Osteoblast (primary cell): ENCODE measurements at regions not wholly inside any gene's neighbourhood (a gene's known extent, or its start where the extent isn't known, plus 50 kb on each side); places are given as distances from the start of the nearest gene placed in this dataset.

Experiments
- DNase-seq: peaks from one replicate; pipeline ENCODE4 v3.0.0; 2011; ENCODE audit warnings: low spot score, mixed read lengths; ENCODE audit not compliant: insufficient read length; ENCODE audit errors: missing footprints
- H2AFZ ChIP-seq: 2 replicates; pipeline ENCODE4 v1.6.0; 2011; ENCODE audit warnings: mild to moderate bottlenecking, low read length
- H3K27ac ChIP-seq: 2 replicates; pipeline ENCODE4 v1.5.1; 2011; ENCODE audit warnings: mild to moderate bottlenecking, low read depth, low read length, moderate library complexity
- H3K27me3 ChIP-seq: 2 replicates; pipeline ENCODE4 v1.6.0; 2012; ENCODE audit warnings: mild to moderate bottlenecking, control low read depth, inconsistent platforms, low read length, moderate library complexity; ENCODE audit not compliant: insufficient read depth
- H3K36me3 ChIP-seq: 2 replicates; pipeline ENCODE4 v1.5.1; 2011; ENCODE audit warnings: mild to moderate bottlenecking, low read length, control low read depth, moderate library complexity; ENCODE audit not compliant: insufficient read depth
- H3K4me1 ChIP-seq: 2 replicates; pipeline ENCODE4 v1.5.1; 2011; ENCODE audit warnings: mild to moderate bottlenecking, low read length, control low read depth, moderate library complexity; ENCODE audit not compliant: insufficient read depth
- H3K4me2 ChIP-seq: 2 replicates; pipeline ENCODE4 v1.6.0; 2011; ENCODE audit warnings: mild to moderate bottlenecking, low read length; ENCODE audit not compliant: insufficient read depth
- H3K4me3 ChIP-seq: fragments of 200-600 bp; sonication (generic); 3 replicates; pipeline ENCODE4 v1.5.1; 2012; ENCODE audit warnings: mild to moderate bottlenecking, low read length, inconsistent platforms; ENCODE audit not compliant: insufficient read depth
- H3K79me2 ChIP-seq: 2 replicates; pipeline ENCODE4 v1.6.0; 2012; ENCODE audit warnings: mild to moderate bottlenecking, low read length, control low read depth, inconsistent platforms; ENCODE audit not compliant: insufficient read depth
- H3K9me3 ChIP-seq: 2 replicates; pipeline ENCODE4 v1.5.1; 2011; ENCODE audit warnings: low read depth, low read length, control low read depth
- H4K20me1 ChIP-seq: 2 replicates; pipeline ENCODE4 v1.6.0; 2012; ENCODE audit warnings: mild to moderate bottlenecking, low read length, control low read depth; ENCODE audit not compliant: insufficient read depth
- TF ChIP-seq, protein P1 (sequence below): IDR thresholded peaks from 2 replicates; pipeline ENCODE4 v1.5.1; 2011; ENCODE audit warnings: mild to moderate bottlenecking, low read depth, low read length, moderate library complexity; ENCODE audit errors: extremely low read depth

DNA sequence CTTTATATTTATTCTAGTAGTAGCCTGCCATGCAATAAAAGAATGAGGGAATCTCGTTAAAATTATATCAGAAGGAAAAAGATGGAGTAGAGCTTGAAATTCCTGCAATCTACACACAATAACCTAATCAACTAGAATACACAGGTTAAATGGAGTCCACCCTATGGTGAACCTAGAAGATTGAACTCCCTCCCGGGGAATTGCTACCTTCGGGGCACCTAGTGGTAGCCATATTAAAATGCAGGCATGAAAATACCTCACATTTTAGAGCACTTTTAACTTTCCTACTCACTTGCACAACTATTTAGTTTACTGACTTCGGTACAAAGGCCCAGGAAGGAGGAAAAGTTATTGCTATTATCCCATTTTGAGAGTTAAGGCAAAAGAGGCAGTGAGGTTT lies 174.5 kb downstream of the SS18 start:
- Histone ChIP-seq H4K20me1 (no peaks in the 10 kb centered on the region), H3K79me2 (no peaks in the 10 kb centered on the region), H3K36me3 (no peaks in the 10 kb centered on the region), H3K9me3 (no peaks in the 10 kb centered on the region), H3K4me3 (no peak overlapping the region), H3K27ac (no peak overlapping the region), H2AFZ (no peak overlapping the region), H3K4me1 (no peaks in the 10 kb centered on the region), H3K4me2 (no peak overlapping the region), H3K27me3 (no peaks in the 10 kb centered on the region)
- TF ChIP-seq, protein P1, sequence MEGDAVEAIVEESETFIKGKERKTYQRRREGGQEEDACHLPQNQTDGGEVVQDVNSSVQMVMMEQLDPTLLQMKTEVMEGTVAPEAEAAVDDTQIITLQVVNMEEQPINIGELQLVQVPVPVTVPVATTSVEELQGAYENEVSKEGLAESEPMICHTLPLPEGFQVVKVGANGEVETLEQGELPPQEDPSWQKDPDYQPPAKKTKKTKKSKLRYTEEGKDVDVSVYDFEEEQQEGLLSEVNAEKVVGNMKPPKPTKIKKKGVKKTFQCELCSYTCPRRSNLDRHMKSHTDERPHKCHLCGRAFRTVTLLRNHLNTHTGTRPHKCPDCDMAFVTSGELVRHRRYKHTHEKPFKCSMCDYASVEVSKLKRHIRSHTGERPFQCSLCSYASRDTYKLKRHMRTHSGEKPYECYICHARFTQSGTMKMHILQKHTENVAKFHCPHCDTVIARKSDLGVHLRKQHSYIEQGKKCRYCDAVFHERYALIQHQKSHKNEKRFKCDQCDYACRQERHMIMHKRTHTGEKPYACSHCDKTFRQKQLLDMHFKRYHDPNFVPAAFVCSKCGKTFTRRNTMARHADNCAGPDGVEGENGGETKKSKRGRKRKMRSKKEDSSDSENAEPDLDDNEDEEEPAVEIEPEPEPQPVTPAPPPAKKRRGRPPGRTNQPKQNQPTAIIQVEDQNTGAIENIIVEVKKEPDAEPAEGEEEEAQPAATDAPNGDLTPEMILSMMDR = peak; percentile 20
- no peak for DNase-seq

DNA sequence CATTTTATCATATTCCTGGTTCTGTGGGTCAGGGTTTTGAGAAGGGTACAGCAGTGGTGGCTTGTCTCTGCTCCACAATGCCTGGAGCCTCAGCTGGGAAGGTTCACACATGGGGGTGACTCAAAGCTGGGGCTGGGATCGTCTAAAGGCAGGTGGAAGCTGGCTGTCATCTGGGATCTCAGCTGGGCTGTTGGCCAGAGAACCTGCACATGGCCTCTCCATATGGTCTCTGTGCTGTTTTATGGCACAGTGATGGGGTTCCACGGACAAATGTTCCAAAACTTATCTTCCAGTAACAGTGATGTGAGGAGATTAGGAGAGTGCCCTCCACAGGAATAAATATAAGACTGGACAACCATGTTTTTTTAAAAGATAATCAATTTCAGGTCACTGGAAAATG lies 191.4 kb downstream of the SS18 start:
- Histone ChIP-seq H3K4me1 (no peaks in the 10 kb centered on the region), H3K4me2 (no peak overlapping the region), H4K20me1 (no peaks in the 10 kb centered on the region), H2AFZ (no peak overlapping the region), H3K27ac (no peak overlapping the region), H3K36me3 (no peaks in the 10 kb centered on the region), H3K79me2 (no peaks in the 10 kb centered on the region), H3K4me3 (no peak overlapping the region), H3K9me3 (peaks cover 2% of the 10 kb centered on the region), H3K27me3 (no peaks in the 10 kb centered on the region)
- TF ChIP-seq, protein P1 = no peak
- no peak for DNase-seq

DNA sequence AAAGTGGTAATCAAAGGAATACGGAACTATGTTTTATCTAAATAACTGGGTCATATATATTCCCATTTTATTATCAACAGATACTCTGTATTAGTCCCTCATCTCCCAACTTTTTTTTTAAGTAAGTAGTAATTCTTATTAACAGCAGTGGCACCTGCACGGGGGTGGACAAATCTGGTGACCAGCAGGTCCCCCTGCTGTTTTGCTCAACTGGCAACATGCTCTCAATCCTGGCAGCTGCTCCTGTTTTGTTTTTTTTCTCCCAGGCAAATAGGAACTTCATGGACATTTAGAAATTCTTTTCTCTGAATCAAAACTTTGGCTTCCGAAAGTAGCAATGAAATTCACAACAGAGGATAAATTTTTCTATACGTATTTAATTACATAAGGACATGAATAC lies 193.5 kb downstream of the SS18 start:
- H3K9me3 ChIP-seq = peaks cover 2% of the 10 kb centered on the region
- no peak for DNase-seq
- no peaks in the 10 kb centered on the region for H3K36me3 ChIP-seq
- H3K4me2 ChIP-seq = no peak overlapping the region
- H3K4me3 ChIP-seq = no peak overlapping the region
- H3K79me2 ChIP-seq = no peaks in the 10 kb centered on the region
- TF ChIP-seq, protein P1 = no peak
- no peaks in the 10 kb centered on the region for H3K27me3 ChIP-seq
- H3K4me1 ChIP-seq = no peaks in the 10 kb centered on the region
- no peak overlapping the region for H2AFZ ChIP-seq
- no peak overlapping the region for H3K27ac ChIP-seq
- H4K20me1 ChIP-seq = no peaks in the 10 kb centered on the region

DNA sequence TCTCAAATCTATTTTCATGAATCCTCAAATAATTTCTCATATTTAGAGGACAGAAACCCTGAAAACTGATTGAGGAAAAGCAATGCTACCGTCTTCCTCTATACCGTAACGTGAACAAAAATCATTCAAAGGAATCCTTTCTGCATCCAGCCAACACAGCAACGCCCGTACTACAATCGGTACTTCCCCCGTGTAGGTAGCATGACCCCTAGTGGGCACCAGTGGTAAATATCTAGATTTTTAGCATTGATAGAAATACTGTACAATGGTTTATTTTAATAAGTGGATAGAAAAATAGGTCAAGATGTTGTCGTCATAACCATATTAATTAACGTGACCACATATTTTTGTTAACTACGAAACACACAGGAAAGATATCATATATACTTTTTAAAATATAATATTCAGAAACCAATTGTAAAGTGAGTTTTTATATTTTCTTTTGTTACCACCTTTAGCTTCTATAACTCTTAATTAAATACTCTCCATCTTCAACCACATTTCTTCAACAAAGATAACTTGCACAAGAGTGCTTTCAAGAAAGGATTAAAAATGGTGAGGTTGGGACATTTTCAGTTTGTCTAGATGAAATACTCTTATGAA lies 194.1 kb downstream of the SS18 start:
- TF ChIP-seq, protein P1 = peak; percentile 80
- peak; percentile 65 for DNase-seq
- peaks cover 2% of the 10 kb centered on the region for H3K9me3 ChIP-seq
- H2AFZ ChIP-seq = no peak overlapping the region
- H3K36me3 ChIP-seq = no peaks in the 10 kb centered on the region
- H4K20me1 ChIP-seq = no peaks in the 10 kb centered on the region
- no peaks in the 10 kb centered on the region for H3K79me2 ChIP-seq
- H3K27ac ChIP-seq = no peak overlapping the region
- no peak overlapping the region for H3K4me2 ChIP-seq
- H3K27me3 ChIP-seq = no peaks in the 10 kb centered on the region
- H3K4me3 ChIP-seq = no peak overlapping the region
- no peaks in the 10 kb centered on the region for H3K4me1 ChIP-seq
